Mesendoderm (in vitro differentiated cells): ENCODE measurements at regions not wholly inside any gene's neighbourhood (a gene's known extent, or its start where the extent isn't known, plus 50 kb on each side); places are given as distances from the start of the nearest gene placed in this dataset. TPM values are rescaled to one million over a fixed set of nuclear protein-coding genes. Genes with fewer than 3 reads are reported as not detected.
A peak's percentile ranks its signal among the peaks of the same experiment; 100 is the strongest.
"Not testable (repeated sequence)": the region's sequence is repeated elsewhere in the genome, so short reads cannot be mapped to it uniquely, and the experiment has no call there.

Experiments used
- DNase-seq: peaks from one replicate; pipeline ENCODE4 v3.0.0; 2013
- H2AK5ac ChIP-seq: 2 replicates; pipeline ENCODE4 v1.6.1; 2013; ENCODE audit warnings: low read length, inconsistent platforms
- H2BK120ac ChIP-seq: 2 replicates; pipeline ENCODE4 v1.6.1; 2013; ENCODE audit warnings: low read depth, mild to moderate bottlenecking, low read length, moderate library complexity, mixed read lengths
- H2BK15ac ChIP-seq: replicated peaks from 2 replicates; pipeline ENCODE4 v1.6.1; 2013; ENCODE audit warnings: low read depth, mild to moderate bottlenecking, moderate library complexity
- H2BK5ac ChIP-seq: 2 replicates; pipeline ENCODE4 v1.6.1; 2013; ENCODE audit warnings: low read length, inconsistent platforms
- H3K18ac ChIP-seq: 2 replicates; pipeline ENCODE4 v1.6.1; 2013; ENCODE audit warnings: mild to moderate bottlenecking, low read length, mixed read lengths
- H3K23ac ChIP-seq: one replicate; pipeline ENCODE4 v1.6.1; 2013; ENCODE audit warnings: low read length
- H3K27ac ChIP-seq: 2 replicates; pipeline ENCODE4 v1.5.1; 2013; ENCODE audit warnings: low read depth, mild to moderate bottlenecking, inconsistent platforms, low read length, moderate library complexity
- H3K27me3 ChIP-seq: 2 replicates; pipeline ENCODE4 v1.6.1; 2013; ENCODE audit warnings: low read length, control low read depth, mild to moderate bottlenecking, inconsistent platforms; ENCODE audit not compliant: insufficient read depth, poor library complexity
- H3K36me3 ChIP-seq: 2 replicates; pipeline ENCODE4 v1.6.1; 2013; ENCODE audit warnings: low read length, inconsistent platforms; ENCODE audit not compliant: control insufficient read depth, insufficient read depth
- H3K4ac ChIP-seq: one replicate; pipeline ENCODE4 v1.6.1; 2013; ENCODE audit warnings: low read depth, mild to moderate bottlenecking, low read length, moderate library complexity
- H3K4me1 ChIP-seq: 2 replicates; pipeline ENCODE4 v1.6.1; 2013; ENCODE audit warnings: low read depth, low read length, inconsistent platforms; ENCODE audit not compliant: control insufficient read depth
- H3K4me2 ChIP-seq: 2 replicates; pipeline ENCODE4 v1.6.1; 2013; ENCODE audit warnings: low read length
- H3K4me3 ChIP-seq: 2 replicates; pipeline ENCODE4 v1.5.1; 2013; ENCODE audit warnings: mild to moderate bottlenecking, low read length
- H3K56ac ChIP-seq: one replicate; pipeline ENCODE4 v1.6.1; 2013; ENCODE audit warnings: low read length
- H3K79me1 ChIP-seq: 2 replicates; pipeline ENCODE4 v1.6.1; 2013; ENCODE audit warnings: low read length, inconsistent platforms
- H3K79me2 ChIP-seq: 2 replicates; pipeline ENCODE4 v1.6.1; 2013; ENCODE audit warnings: mild to moderate bottlenecking, low read length; ENCODE audit not compliant: control insufficient read depth, insufficient read depth
- H3K9ac ChIP-seq: 2 replicates; pipeline ENCODE4 v1.6.1; 2013; ENCODE audit warnings: low read length, inconsistent platforms
- H4K5ac ChIP-seq: one replicate; pipeline ENCODE4 v1.6.1; 2013; ENCODE audit warnings: low read length
- H4K8ac ChIP-seq: one replicate; pipeline ENCODE4 v1.6.1; 2013; ENCODE audit warnings: low read depth, mild to moderate bottlenecking, control low read depth, low read length, moderate library complexity
- WGBS: extraction: QIAGEN DNeasy Blood & Tissue Kit; methylation state at CpG from one replicate; pipeline ENCODE4 v1.1.7; 2013; ENCODE audit warnings: low lambda C conversion rate, missing lambda C conversion rate; ENCODE audit not compliant: insufficient coverage; ENCODE audit errors: extremely low coverage; 5-methylcytosine and 5-hydroxymethylcytosine counted together
- small RNA-seq: library from polyadenylated mRNA; stranded (forward); fragments of <200 nt; extraction: miRNeasy Mini kit (QIAGEN cat#:217004); gene quantifications from one replicate; pipeline ENCODE3, GENCODE V24; 2013; ENCODE audit not compliant: insufficient read depth

- Histone ChIP-seq H3K4ac (no peak overlapping the region), H3K4me2 (no peak overlapping the region), H3K79me1 (no peaks in the 10 kb centered on the region), H3K27ac (no peak overlapping the region), H2BK120ac (no peak overlapping the region), H4K8ac (no peak overlapping the region), H3K79me2 (no peaks in the 10 kb centered on the region), H3K27me3 (no peaks in the 10 kb centered on the region), H2BK15ac (no peak overlapping the region), H2BK5ac (no peak overlapping the region), H3K4me3 (no peak overlapping the region), H3K36me3 (no peaks in the 10 kb centered on the region), H3K23ac (no peak overlapping the region), H2AK5ac (no peak overlapping the region), H3K4me1 (no peaks in the 10 kb centered on the region), H4K5ac (no peak overlapping the region), H3K9ac (no peak overlapping the region), H3K18ac (no peak overlapping the region), H3K56ac (no peak overlapping the region)
- DNase-seq = no peak
- WGBS = no CpG with 5 or more reads among the region's 14 CpGs
Observed at GRCh38 chr15:25250906-25251622, 187.8 kb downstream of the UBE3A start.

- Histone ChIP-seq H3K4ac (no peak overlapping the region), H4K5ac (no peak overlapping the region), H3K27me3 (no peaks in the 10 kb centered on the region), H2BK5ac (no peak overlapping the region), H2BK120ac (no peak overlapping the region), H3K4me2 (no peak overlapping the region), H3K23ac (no peak overlapping the region), H3K79me1 (no peaks in the 10 kb centered on the region), H2AK5ac (no peak overlapping the region), H3K9ac (no peak overlapping the region), H3K79me2 (no peaks in the 10 kb centered on the region), H3K56ac (no peak overlapping the region), H3K4me3 (no peak overlapping the region), H3K4me1 (no peaks in the 10 kb centered on the region), H3K27ac (no peak overlapping the region), H3K18ac (no peak overlapping the region), H2BK15ac (no peak overlapping the region), H3K36me3 (no peaks in the 10 kb centered on the region), H4K8ac (no peak overlapping the region)
- no CpG with 5 or more reads among the region's 17 CpGs for WGBS
- no peak for DNase-seq
Observed at GRCh38 chr15:25251700-25252390, 187.0 kb downstream of the UBE3A start.

GRCh38 chr15:25253048-25253973, 185.5 kb downstream of the UBE3A start:
- H3K27me3 ChIP-seq, H3K9ac ChIP-seq, H3K4ac ChIP-seq, H3K79me2 ChIP-seq, H3K23ac ChIP-seq, H3K18ac ChIP-seq, H2BK15ac ChIP-seq, H3K4me2 ChIP-seq, H3K27ac ChIP-seq, H3K4me1 ChIP-seq, H2BK120ac ChIP-seq, H3K79me1 ChIP-seq, H2AK5ac ChIP-seq, H3K56ac ChIP-seq, H4K8ac ChIP-seq, DNase-seq, H3K36me3 ChIP-seq, H4K5ac ChIP-seq, H3K4me3 ChIP-seq, H2BK5ac ChIP-seq: not testable (repeated sequence)
- WGBS = no CpG with 5 or more reads among the region's 35 CpGs

- Histone ChIP-seq H2AK5ac (no peak overlapping the region), H3K4me1 (no peaks in the 10 kb centered on the region), H3K79me1 (no peaks in the 10 kb centered on the region), H3K27me3 (no peaks in the 10 kb centered on the region), H3K79me2 (no peaks in the 10 kb centered on the region), H4K5ac (no peak overlapping the region), H3K4ac (no peak overlapping the region), H2BK5ac (no peak overlapping the region), H3K56ac (no peak overlapping the region), H3K4me2 (no peak overlapping the region), H3K23ac (no peak overlapping the region), H3K27ac (no peak overlapping the region), H2BK15ac (no peak overlapping the region), H3K18ac (no peak overlapping the region), H3K36me3 (no peaks in the 10 kb centered on the region), H2BK120ac (no peak overlapping the region), H3K4me3 (no peak overlapping the region), H3K9ac (no peak overlapping the region), H4K8ac (no peak overlapping the region)
- DNase-seq = peak; percentile 46
- WGBS = no CpG with 5 or more reads among the region's 6 CpGs
Observed at GRCh38 chr15:25268166-25268565, 170.7 kb downstream of the UBE3A start.

Small RNA genes in the stretch of these regions (small RNA-seq; reads per million reads assigned to genes)
- not detected for gene RF00105
- 0.54 reads per million for gene SNORD115-1
- gene SNORD115-10 = not detected
- not detected for gene SNORD115-11
- gene SNORD115-12 = not detected
- gene SNORD115-14 = not detected
- gene SNORD115-15 = not detected
- not detected for gene SNORD115-16
- gene SNORD115-17 = not detected
- gene SNORD115-18 = not detected
- gene SNORD115-19 = not detected
- not detected for gene SNORD115-2
- not detected for gene SNORD115-20
- not detected for gene SNORD115-21
- gene SNORD115-22 = not detected
- gene SNORD115-23 = not detected
- gene SNORD115-24 = not detected
- gene SNORD115-25 = not detected
- not detected for gene SNORD115-27
- gene SNORD115-28 = not detected
- not detected for gene SNORD115-29
- not detected for gene SNORD115-3
- not detected for gene SNORD115-30
- not detected for gene SNORD115-31
- gene SNORD115-32 = 0.54 reads per million
- not detected for gene SNORD115-33
- gene SNORD115-34 = not detected
- gene SNORD115-35 = not detected
- not detected for gene SNORD115-36
- gene SNORD115-37 = not detected
- not detected for gene SNORD115-38
- gene SNORD115-39 = not detected
- not detected for gene SNORD115-4
- not detected for gene SNORD115-40
- gene SNORD115-41 = not detected
- gene SNORD115-42 = not detected
- not detected for gene SNORD115-43
- not detected for gene SNORD115-44
- gene SNORD115-45 = not detected
- not detected for gene SNORD115-46
- not detected for gene SNORD115-47
- 0.54 reads per million for gene SNORD115-5
- not detected for gene SNORD115-6
- gene SNORD115-7 = not detected
- not detected for gene SNORD115-8
- not detected for gene SNORD115-9
- 22.9 reads per million, percentile 92 among the genes with 10 or more reads in this experiment for gene SNORD116-1
- 0.54 reads per million for gene SNORD116-10
- 3.0 reads per million, percentile 46 among the genes with 10 or more reads in this experiment for gene SNORD116-11
- 36.7 reads per million, percentile 94 among the genes with 10 or more reads in this experiment for gene SNORD116-12
- 30.1 reads per million, percentile 93 among the genes with 10 or more reads in this experiment for gene SNORD116-13
- 45.1 reads per million, percentile 94 among the genes with 10 or more reads in this experiment for gene SNORD116-14
- gene SNORD116-15 = 50.1 reads per million, percentile 94 among the genes with 10 or more reads in this experiment
- 175 reads per million, percentile 97 among the genes with 10 or more reads in this experiment for gene SNORD116-16
- 0.90 reads per million for gene SNORD116-17
- 116 reads per million, percentile 96 among the genes with 10 or more reads in this experiment for gene SNORD116-18
- gene SNORD116-19 = 0.72 reads per million
- gene SNORD116-2 = 11.5 reads per million, percentile 87 among the genes with 10 or more reads in this experiment
- gene SNORD116-22 = not detected
- 95.3 reads per million, percentile 96 among the genes with 10 or more reads in this experiment for gene SNORD116-23
- gene SNORD116-24 = 341 reads per million, percentile 98 among the genes with 10 or more reads in this experiment
- 456 reads per million, percentile 98 among the genes with 10 or more reads in this experiment for gene SNORD116-25
- gene SNORD116-29 = 291 reads per million, percentile 97 among the genes with 10 or more reads in this experiment
- not detected for gene SNORD116-3
- not detected for gene SNORD116-30
- gene SNORD116-5 = not detected
- gene SNORD116-6 = 9.0 reads per million, percentile 84 among the genes with 10 or more reads in this experiment
- gene SNORD116-7 = not detected
- gene SNORD116-8 = 51.8 reads per million, percentile 95 among the genes with 10 or more reads in this experiment
- not detected for gene SNORD116-9
